HG03060 (cell line): ENCODE measurements at regions not wholly inside any gene's neighbourhood (a gene's known extent, or its start where the extent isn't known, plus 50 kb on each side); places are given as distances from the start of the nearest gene placed in this dataset.
"Not testable (repeated sequence)": the region's sequence is repeated elsewhere in the genome, so short reads cannot be mapped to it uniquely, and the experiment has no call there.

Experiments used
- ATAC-seq: cut with Tn5 transposase; IDR thresholded peaks from one replicate; pipeline ENCODE4 v1.9.1; 2021; ENCODE audit warnings: low read depth, moderate number of reproducible peaks; ENCODE audit not compliant: unreplicated experiment

DNA sequence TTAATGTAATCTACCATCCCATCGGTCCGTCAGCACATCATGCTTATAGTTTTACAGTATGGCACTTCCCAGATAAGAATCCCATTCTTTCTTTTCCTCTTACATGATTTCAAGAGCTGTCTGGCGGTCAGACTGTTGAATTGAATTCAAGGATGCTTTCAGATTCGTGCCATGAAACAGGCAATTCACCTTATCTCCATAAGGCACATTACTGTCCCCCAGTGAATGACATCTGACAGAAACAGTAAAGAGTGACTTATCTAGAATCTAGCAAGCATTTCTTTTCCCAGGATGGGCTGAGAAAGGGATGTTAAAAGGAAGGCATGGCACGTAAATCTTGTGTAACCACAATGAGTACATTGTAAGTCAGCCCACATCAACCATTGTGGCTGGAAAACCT is 61.1 kb upstream of the SEM1 start:
- no peak for ATAC-seq

GRCh38 chr7:96772139-96772694 is 62.6 kb upstream of the SEM1 start:
- ATAC-seq: no peak

- no peak for ATAC-seq
Measured at GRCh38 chr7:96773483-96773882, 63.8 kb upstream of the SEM1 start.

DNA sequence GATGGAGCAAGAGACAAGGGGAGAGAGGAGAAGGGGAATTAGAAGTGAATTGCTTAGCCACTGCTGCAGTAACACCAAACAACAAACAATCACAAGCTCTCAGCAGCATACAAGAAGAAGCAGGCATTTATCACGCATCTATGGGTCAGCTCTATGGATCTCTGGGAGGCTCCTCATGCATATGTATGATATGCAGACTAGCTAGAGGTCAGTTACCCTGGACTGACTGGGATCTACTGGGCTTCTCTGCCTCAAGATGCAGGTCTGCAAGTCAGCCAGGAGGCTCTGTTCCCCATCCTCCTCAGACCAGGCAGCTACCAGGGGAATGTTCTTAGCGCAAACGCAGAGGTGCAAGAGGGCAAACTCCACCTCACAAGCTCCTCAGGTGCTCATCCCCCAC is 64.7 kb upstream of the SEM1 start:
- ATAC-seq: no peak

GRCh38 chr7:96775046-96775445 is 65.4 kb upstream of the SEM1 start:
- ATAC-seq: no peak

DNA sequence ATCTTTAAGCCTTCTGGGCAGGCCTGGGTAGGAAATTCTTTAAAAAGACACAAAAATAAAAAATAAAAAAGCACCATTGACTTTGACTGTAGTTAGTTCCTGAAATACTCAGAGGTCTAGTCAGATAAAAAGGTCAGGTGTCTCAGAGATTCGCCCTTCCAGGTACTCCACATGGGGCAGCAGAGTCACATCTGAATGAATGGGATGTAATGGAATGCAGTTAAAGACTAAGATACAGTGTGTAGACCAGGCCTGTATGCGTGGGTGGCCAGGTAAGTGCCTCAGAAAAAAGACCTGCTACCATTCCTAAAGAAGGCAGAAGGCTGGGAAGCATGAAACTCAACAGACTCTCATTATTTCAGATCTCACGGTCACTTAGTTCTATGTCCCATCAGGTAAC is 68.6 kb upstream of the SEM1 start:
- ATAC-seq: no peak

GRCh38 chr7:96781919-96782318 is 72.3 kb upstream of the SEM1 start:
- ATAC-seq: no peak

- not testable (repeated sequence) for ATAC-seq
Measured at GRCh38 chr7:96782686-96783298, 73.1 kb upstream of the SEM1 start.

GRCh38 chr7:96784597-96784996 is 75.0 kb upstream of the SEM1 start:
- no peak for ATAC-seq

DNA sequence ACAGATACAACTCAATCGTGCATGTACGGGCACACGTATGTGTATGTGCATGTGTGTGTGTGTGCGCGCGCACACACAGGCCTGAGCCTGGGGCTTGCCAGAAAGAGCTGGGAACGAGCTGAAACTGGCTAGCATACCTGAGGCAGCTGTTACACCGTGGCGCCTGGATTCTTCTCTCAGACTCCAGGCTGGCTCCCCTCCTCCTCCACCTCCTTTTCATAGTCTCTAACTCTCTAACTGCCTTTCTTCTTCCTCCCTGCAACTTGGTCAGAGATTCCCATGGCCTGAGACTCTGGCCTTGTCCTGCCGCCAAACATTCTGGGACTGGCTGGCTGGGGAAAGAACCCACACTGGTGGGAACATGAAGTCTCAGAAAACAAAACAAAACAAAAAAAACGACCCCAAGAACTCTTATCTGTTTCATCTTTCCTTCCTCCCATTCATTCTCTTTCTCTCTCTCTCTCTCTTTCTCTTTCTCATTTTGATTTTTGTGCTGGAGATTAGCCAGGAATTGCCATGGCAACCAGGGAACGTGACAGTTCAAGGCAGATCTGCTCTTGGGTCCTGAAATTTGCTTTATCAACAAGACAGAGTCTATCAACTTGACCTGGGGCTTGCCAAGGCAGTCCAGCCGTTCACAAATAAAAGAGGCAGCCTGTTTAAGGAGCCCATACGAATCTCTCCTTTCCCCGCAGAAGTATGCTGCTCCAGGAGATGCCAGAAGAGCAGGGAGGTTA is 76.8 kb upstream of the SEM1 start:
- no peak for ATAC-seq

GRCh38 chr7:96786998-96787395 is 77.4 kb upstream of the SEM1 start:
- ATAC-seq: no peak

DNA sequence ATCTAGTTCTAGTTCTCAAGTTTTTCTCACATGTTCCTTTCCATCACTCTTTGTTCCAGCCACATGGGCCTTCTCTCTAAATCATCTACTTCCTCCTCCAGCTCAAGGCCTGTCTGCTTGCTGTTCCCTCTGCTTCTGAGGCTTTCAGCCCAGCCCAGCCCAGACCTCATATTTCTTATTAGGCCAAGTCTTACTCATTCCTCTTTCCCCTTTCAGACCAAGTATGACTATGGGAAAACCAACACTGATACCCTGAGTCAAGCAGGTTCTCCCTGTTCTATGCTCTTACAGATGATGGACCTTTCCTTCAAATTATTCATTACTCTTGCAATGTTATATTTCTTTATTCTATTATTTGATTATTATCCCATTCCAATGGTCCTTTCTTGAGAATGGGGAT is 80.3 kb upstream of the SEM1 start:
- no peak for ATAC-seq

- ATAC-seq: no peak
Measured at GRCh38 chr7:96792115-96792514, 82.5 kb upstream of the SEM1 start.

- ATAC-seq: no peak
Measured at GRCh38 chr7:96794063-96794462, 84.4 kb upstream of the SEM1 start.

- no peak for ATAC-seq
Measured at GRCh38 chr7:96800122-96800521, 90.5 kb upstream of the SEM1 start.

DNA sequence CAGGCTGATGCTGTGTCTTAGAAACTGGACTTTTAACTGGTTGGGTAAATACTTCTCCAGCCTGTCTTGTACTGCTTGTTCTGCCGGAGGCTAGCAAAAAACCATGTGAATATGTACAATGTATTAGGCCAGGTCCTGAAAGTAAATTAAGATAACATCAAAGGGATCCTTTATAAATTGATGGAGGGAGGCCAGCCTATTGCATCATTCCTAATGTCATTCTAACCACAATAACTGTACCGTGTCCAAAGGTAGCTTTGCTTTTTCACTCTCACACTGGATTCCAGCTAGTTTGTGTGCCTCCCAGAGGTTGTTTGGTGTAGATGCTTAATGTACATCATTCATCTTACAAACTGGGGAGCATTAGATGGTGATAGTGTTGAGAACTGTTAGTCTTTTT is 91.2 kb upstream of the SEM1 start:
- ATAC-seq: no peak

GRCh38 chr7:96819111-96819700 is 109.6 kb upstream of the SEM1 start:
- ATAC-seq: no peak

- ATAC-seq: not testable (repeated sequence)
Measured at GRCh38 chr7:96821131-96821530, 111.5 kb upstream of the SEM1 start.

DNA sequence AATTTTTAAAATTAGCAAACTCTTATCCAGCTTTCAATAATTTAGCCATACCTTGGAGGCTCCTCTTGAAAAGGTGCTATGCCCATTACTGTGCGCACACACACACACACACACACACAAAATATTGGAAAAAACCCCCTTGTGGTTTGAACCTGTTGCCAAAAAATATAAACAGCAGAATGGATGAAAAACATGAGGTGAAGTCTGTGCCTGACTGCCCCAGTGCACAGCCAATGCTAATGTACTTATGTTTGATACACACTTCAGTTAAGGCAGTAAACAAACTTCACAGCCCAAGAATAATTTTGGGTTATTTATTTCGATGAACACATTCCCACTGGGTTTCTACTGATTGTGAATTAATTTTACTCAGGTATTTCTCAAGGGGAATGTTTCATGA is 113.2 kb upstream of the SEM1 start:
- ATAC-seq: no peak

- peak; percentile 70 for ATAC-seq
Measured at GRCh38 chr7:96823274-96823673, 113.6 kb upstream of the SEM1 start.

DNA sequence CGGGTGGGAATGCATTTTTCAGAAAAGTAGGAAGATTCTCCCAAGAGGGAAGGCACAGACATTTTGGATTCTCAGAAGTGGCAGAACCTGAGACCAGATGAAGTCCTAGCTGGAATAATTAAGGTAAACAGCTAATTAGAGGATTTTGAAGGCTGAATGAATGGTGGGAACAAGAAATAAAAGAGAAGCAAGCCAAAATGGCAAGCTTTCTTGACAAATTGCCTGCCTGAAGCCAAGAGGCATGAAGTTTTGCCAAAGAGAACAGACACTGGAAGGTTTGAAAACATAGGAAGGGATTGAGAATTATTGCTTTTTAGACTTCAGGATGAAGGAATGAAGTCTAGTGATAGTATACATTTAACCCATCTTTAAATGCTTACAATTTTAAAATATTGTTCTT is 115.0 kb upstream of the SEM1 start:
- no peak for ATAC-seq

- ATAC-seq: no peak
Measured at GRCh38 chr7:96825285-96825684, 115.6 kb upstream of the SEM1 start.
